Bronchial epithelial cell (primary cell): ENCODE measurements at regions not wholly inside any gene's neighbourhood (a gene's known extent, or its start where the extent isn't known, plus 50 kb on each side); places are given as distances from the start of the nearest gene placed in this dataset.
"Not testable (repeated sequence)": the region's sequence is repeated elsewhere in the genome, so short reads cannot be mapped to it uniquely, and the experiment has no call there.

Experiments used
- DNase-seq: peaks from one replicate; pipeline ENCODE4 v3.0.0-alpha.2; 2010; ENCODE audit warnings: low read depth
- FAIRE-seq: peaks from 2 replicates; lab custom pipeline; 2011; peaks lifted over from hg19 to GRCh38; lab: Jason Lieb, UNC
- H3K27me3 ChIP-seq: 2 replicates; pipeline ENCODE4 v1.5.1; 2011; ENCODE audit warnings: low read length; ENCODE audit not compliant: control insufficient read depth, insufficient read depth
- H3K36me3 ChIP-seq: 2 replicates; pipeline ENCODE4 v1.5.1; 2011; ENCODE audit warnings: low read length; ENCODE audit not compliant: control insufficient read depth, insufficient read depth
- H3K4me3 ChIP-seq: 2 replicates; pipeline ENCODE4 v1.5.1; 2011; ENCODE audit warnings: mild to moderate bottlenecking, low read depth, low read length, control low read depth
- TF ChIP-seq, protein P1 (sequence below): IDR thresholded peaks from 2 replicates; pipeline ENCODE4 v1.5.1; 2011; ENCODE audit warnings: mild to moderate bottlenecking, moderate library complexity, low read length, control low read depth, inconsistent platforms; ENCODE audit not compliant: insufficient read depth, severe bottlenecking

DNA sequence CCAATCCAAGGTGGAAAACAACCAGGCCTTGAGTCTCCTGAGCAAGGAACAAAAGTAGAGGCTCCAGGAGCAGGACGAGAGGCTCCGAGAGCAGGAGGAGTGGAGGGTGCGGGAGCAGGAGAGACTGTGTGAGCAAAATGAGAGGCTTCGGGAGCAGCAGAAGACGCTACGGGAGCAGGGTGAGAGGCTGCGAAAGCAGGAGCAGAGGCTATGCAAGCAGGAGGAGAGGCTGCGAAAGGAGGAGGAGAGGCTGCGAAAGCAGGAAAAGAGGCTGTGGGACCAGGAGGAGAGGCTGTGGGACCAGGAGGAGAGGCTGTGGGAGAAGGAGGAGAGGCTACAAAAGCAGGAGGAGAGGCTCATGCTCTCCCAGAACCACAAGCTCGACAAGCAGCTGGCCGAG is 60.3 kb upstream of the UBE2Q2 start:
- H3K36me3 ChIP-seq: no peaks in the 10 kb centered on the region
- peaks cover 12% of the 10 kb centered on the region for H3K27me3 ChIP-seq
- FAIRE-seq (no peak), DNase-seq (no peak)
- H3K4me3 ChIP-seq: no peak overlapping the region
- TF ChIP-seq, protein P1, sequence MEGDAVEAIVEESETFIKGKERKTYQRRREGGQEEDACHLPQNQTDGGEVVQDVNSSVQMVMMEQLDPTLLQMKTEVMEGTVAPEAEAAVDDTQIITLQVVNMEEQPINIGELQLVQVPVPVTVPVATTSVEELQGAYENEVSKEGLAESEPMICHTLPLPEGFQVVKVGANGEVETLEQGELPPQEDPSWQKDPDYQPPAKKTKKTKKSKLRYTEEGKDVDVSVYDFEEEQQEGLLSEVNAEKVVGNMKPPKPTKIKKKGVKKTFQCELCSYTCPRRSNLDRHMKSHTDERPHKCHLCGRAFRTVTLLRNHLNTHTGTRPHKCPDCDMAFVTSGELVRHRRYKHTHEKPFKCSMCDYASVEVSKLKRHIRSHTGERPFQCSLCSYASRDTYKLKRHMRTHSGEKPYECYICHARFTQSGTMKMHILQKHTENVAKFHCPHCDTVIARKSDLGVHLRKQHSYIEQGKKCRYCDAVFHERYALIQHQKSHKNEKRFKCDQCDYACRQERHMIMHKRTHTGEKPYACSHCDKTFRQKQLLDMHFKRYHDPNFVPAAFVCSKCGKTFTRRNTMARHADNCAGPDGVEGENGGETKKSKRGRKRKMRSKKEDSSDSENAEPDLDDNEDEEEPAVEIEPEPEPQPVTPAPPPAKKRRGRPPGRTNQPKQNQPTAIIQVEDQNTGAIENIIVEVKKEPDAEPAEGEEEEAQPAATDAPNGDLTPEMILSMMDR: no peak

DNA sequence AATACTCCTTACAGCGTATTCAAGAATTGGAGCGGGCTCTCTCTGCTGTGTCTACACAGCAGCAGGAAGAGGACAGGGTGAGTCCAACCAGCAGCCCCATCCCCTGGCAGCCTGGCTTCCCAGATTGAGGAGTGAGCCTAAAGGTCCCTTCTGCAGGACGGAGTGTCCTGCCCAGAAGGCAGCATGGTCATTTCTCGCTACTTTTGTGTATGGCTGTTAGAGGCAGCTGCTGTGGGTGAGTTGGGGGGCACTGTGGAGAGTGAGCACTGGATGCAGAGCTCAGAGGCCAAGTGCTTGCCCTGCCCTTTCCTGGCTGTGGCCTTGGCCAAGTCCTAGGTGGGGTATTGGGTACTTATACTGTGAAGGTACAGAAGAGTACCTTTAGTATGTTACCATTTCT is 62.3 kb upstream of the UBE2Q2 start:
- DNase-seq, H3K4me3 ChIP-seq, H3K36me3 ChIP-seq, FAIRE-seq: not testable (repeated sequence)
- H3K27me3 ChIP-seq: peaks cover 12% of the 10 kb centered on the region

DNA sequence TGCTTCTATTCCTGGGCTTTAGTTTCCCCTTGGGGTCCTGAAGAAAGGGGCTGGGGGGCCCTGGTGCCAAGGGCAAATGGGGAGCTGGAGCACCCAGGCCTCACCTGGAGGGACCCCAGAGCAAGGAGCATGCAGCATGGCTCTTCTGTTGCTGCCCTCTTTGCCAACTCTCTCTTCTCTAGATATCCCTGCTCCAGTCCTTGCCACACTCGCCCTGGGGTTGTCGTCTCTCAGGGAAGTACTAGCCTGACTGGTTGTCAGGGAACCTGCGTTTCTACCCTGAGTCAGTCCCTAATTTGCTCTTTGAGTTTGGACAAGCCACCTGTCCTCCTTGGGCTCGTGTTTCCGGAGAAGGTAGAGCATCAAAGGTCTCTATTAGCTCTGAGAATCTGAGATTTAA is 63.7 kb upstream of the UBE2Q2 start:
- DNase-seq (no peak), FAIRE-seq (no peak)
- H3K36me3 ChIP-seq: no peaks in the 10 kb centered on the region
- TF ChIP-seq, protein P1: no peak
- H3K4me3 ChIP-seq: no peak overlapping the region
- peaks cover 10% of the 10 kb centered on the region for H3K27me3 ChIP-seq

DNA sequence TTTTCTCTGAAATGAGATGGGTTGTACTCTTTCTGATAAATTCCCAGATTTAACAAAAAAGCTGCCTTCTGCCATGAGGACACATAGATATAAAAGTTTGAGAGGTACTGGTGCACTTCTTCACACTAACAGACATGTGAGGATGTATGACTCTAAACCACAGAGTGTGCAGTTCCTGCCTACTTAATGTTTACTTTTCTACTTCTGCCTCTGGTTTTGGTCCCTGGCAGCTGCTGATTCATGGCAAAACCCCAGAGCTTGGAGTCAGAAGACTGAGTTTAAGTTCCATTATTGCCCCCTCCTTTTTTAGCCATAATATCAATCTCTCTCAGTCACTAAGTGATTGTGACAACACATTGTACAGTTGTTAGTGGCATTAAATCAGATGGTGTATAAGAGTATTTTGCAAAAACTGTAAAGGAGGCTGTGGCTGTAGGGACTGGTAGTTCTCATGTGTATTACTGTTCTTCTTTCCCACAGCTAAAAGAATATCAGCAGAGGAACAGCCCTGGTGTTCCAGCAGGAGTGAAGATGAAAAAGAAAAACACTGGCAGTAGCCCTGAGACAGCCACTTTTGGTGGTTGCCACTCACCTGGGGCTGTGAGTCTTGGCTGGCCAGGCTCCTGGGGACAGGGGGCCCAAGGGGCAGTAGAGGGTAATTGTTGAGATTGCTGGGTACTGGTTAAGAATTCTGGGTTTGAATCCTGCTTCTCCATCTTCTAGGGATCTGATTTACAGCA is 64.4 kb upstream of the CSPG4 start:
- H3K36me3 ChIP-seq, H3K27me3 ChIP-seq, H3K4me3 ChIP-seq, FAIRE-seq: not testable (repeated sequence)
- peak; percentile 74 for DNase-seq

DNA sequence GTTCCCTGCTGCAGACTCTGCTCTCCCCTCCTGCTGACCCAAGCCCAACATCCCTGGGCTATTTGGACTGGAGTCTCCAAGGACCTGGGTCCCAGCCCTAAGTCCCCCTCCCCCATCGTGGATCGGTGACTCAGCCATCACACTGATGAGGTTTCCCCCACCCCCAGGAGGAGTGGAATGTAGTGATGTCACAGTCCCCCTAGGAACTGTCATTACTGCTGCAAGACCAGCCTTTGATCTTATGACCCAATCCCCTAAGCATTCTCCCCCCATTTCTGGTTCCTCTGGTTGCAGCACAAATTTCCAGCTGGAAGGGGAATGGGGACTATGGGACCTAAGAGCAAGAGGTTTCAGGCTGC is 63.4 kb upstream of the CSPG4 start:
- peak; percentile 54 for DNase-seq
- no peaks in the 10 kb centered on the region for H3K36me3 ChIP-seq
- no peak for FAIRE-seq
- H3K27me3 ChIP-seq: peaks cover 5% of the 10 kb centered on the region
- H3K4me3 ChIP-seq: no peak overlapping the region
- TF ChIP-seq, protein P1: no peak

DNA sequence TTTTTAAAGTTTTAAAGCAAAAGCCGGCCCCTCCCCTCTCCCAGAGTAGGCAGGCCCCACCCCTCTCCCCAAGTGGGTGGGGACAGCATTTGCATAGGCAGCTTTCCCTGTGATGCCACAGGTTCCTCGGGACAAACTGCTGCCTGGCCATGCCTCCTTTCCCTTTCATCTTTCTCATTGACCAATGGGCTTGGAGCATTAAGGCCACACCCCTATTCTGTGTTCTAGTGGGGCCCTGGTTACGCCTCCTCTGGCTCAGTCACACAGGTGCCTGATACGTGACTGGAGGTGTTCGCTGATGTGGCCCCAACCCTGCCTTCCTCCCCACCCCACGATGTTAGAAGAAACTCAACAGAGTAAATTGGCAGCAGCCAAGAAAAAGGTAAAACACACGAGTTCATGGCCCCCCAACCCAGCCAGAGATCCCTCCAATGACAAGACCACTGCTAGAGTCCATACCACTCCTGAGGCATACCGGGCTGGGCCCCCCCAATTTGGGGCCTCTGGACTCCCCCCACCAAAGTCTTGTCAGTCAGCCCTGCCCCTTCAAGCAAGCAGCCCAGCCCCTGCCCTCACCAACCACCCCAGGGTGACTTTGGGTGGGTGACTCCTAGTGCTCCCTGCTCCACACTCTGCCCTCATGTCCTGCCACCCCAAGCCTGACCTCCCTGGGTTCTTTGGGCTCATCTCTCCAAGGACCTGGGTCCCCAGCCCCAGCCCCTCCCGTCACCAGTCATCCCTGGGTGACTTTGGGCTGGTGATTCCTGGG is 62.8 kb upstream of the CSPG4 start:
- no peak overlapping the region for H3K4me3 ChIP-seq
- TF ChIP-seq, protein P1: no peak
- no peaks in the 10 kb centered on the region for H3K36me3 ChIP-seq
- FAIRE-seq (no peak), DNase-seq (no peak)
- H3K27me3 ChIP-seq: peaks cover 3% of the 10 kb centered on the region

DNA sequence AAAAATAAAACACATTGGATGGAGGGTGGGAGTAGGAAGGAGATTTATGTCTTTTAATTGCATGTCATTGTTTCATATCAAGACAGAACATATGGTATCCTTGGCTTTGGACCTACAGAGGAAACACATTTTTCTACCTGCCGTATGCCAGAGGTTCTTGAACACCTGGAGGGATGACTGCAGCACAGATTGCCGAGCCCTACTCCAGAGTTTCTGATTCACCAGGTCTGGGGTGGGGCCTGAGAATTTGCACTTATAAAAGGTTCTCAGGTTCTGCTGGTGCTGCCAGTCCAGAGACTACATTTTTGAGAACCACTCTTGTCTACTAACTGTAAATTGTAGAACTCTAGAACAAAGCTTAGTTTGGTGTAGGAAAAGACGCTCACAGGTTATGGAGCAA is 61.3 kb upstream of the CSPG4 start:
- not testable (repeated sequence) for FAIRE-seq
- peak; percentile 26 for DNase-seq

DNA sequence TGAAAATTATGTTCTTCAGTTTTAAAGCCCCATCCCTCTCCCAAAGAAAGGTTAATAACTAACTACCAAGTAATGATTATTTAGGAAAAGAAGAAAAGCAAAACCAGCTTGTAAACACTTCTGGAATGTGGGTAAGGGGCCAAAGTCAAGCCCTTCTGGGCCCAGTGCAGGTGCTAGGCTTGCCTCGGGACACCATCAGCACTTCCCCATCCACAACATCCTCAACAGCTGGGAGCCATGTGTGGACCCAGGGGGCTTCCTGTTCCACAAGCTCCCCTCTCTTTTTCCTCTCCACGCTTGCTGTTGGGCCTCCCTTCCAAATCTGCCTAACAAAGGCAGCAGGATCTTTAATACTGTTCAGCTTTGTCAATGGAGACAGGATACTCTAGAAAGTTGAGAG is 58.4 kb upstream of the CSPG4 start:
- H3K27me3 ChIP-seq, H3K36me3 ChIP-seq, H3K4me3 ChIP-seq, FAIRE-seq, DNase-seq: not testable (repeated sequence)

More for the DNA sequence above, 61.3 kb upstream of the CSPG4 start:
- H3K4me3 ChIP-seq, H3K36me3 ChIP-seq, H3K27me3 ChIP-seq: not testable (repeated sequence)
